HG03064 (cell line): ENCODE measurements at regions not wholly inside any gene's neighbourhood (a gene's known extent, or its start where the extent isn't known, plus 50 kb on each side); places are given as distances from the start of the nearest gene placed in this dataset.

ENCODE experiments used
- ATAC-seq: cut with Tn5 transposase; IDR thresholded peaks from one replicate; pipeline ENCODE4 v1.9.1; 2021; ENCODE audit warnings: low read depth; ENCODE audit not compliant: unreplicated experiment

- no peak for ATAC-seq
Measured at GRCh38 chr3:137948400-137949072, 61.4 kb upstream of the CLDN18 start.

- ATAC-seq = no peak
Measured at GRCh38 chr3:137958636-137959035, 51.3 kb upstream of the CLDN18 start.
